Activated CD8-positive, alpha-beta memory T cell treated with anti-CD3 and anti-CD28 coated beads, Interleukin-2, amount 50 U/mL, for 4 hours (primary cell): ENCODE measurements at regions not wholly inside any gene's neighbourhood (a gene's known extent, or its start where the extent isn't known, plus 50 kb on each side); places are given as distances from the start of the nearest gene placed in this dataset.

Experiments used
- DNase-seq: peaks from one replicate; pipeline ENCODE4 v3.0.0-alpha.2; 2020

- no peak for DNase-seq
Observed at GRCh38 chr14:56512521-56512920, 67.1 kb upstream of the TMEM260 start.

GRCh38 chr14:56514663-56515371, 64.8 kb upstream of the TMEM260 start:
- DNase-seq, result no peak

- DNase-seq, result no peak
Observed at GRCh38 chr14:56515739-56516138, 63.9 kb upstream of the TMEM260 start.

GRCh38 chr14:56522403-56522802, 57.2 kb upstream of the TMEM260 start:
- no peak for DNase-seq

GRCh38 chr14:56524971-56525677, 54.5 kb upstream of the TMEM260 start:
- no peak for DNase-seq

GRCh38 chr14:56528927-56529326, 50.7 kb upstream of the TMEM260 start:
- no peak for DNase-seq
